Small intestine (tissue), 7 donors: ENCODE measurements at regions not wholly inside any gene's neighbourhood (a gene's known extent, or its start where the extent isn't known, plus 50 kb on each side); places are given as distances from the start of the nearest gene placed in this dataset.
"Not testable (repeated sequence)": the region's sequence is repeated elsewhere in the genome, so short reads cannot be mapped to it uniquely, and the experiment has no call there.

ENCODE experiments used
- DNase-seq, 2 donors: peaks; one replicate each; pipeline versions ENCODE4 v3.0.0 to v3.0.0-alpha.2; 2013
- FAIRE-seq: peaks from 2 replicates; lab custom pipeline; 2012; peaks lifted over from hg19 to GRCh38; lab: Jason Lieb, UNC
- H3K27ac ChIP-seq, 3 donors: one replicate each; pipeline ENCODE4 v1.5.1; 2013; ENCODE audit warnings: low read length in 2 of 3, mild to moderate bottlenecking in 2 of 3, control low read depth in 1 of 3, inconsistent platforms in 1 of 3, low read depth in 1 of 3, moderate library complexity in 1 of 3
- H3K27me3 ChIP-seq, 3 donors: one replicate each; pipeline ENCODE4 v1.6.1; 2013; ENCODE audit warnings: low read length in 3 of 3, inconsistent platforms in 1 of 3; ENCODE audit not compliant: control insufficient read depth in 3 of 3, insufficient read depth in 3 of 3
- H3K36me3 ChIP-seq, 3 donors: one replicate each; pipeline ENCODE4 v1.6.1; 2013; ENCODE audit warnings: low read length in 3 of 3, inconsistent platforms in 1 of 3, low read depth in 1 of 3, mild to moderate bottlenecking in 1 of 3, moderate library complexity in 1 of 3; ENCODE audit not compliant: control insufficient read depth in 3 of 3, insufficient read depth in 2 of 3
- H3K4me1 ChIP-seq, 3 donors: one replicate each; pipeline ENCODE4 v1.6.1; 2013; ENCODE audit warnings: low read length in 2 of 3, inconsistent platforms in 1 of 3, low read depth in 1 of 3, mild to moderate bottlenecking in 1 of 3, moderate library complexity in 1 of 3; ENCODE audit not compliant: control insufficient read depth in 3 of 3, insufficient read depth in 2 of 3
- H3K4me3 ChIP-seq, 3 donors: one replicate each; pipeline ENCODE4 v1.5.1; 2013; ENCODE audit warnings: low read length in 3 of 3, control low read depth in 1 of 3, inconsistent platforms in 1 of 3, low read depth in 1 of 3, mild to moderate bottlenecking in 1 of 3, moderate library complexity in 1 of 3
- H3K9me3 ChIP-seq, 2 donors: one replicate each; pipeline ENCODE4 v1.6.1; 2013; ENCODE audit warnings: low read depth in 1 of 2, low read length in 1 of 2; ENCODE audit not compliant: control insufficient read depth in 2 of 2, insufficient read depth in 1 of 2
- WGBS, 3 donors: extraction: QIAGEN DNeasy Blood & Tissue Kit; methylation state at CpG; one replicate each; pipeline ENCODE4 v1.1.7; 2013; 5-methylcytosine and 5-hydroxymethylcytosine counted together
- donor health status: healthy with polysubstance abuse.
- donor health status: control.
- donor health status: control.
- donor health status: Bipolar disorder and iron deficiency.
- donor health status: healthy.

DNA sequence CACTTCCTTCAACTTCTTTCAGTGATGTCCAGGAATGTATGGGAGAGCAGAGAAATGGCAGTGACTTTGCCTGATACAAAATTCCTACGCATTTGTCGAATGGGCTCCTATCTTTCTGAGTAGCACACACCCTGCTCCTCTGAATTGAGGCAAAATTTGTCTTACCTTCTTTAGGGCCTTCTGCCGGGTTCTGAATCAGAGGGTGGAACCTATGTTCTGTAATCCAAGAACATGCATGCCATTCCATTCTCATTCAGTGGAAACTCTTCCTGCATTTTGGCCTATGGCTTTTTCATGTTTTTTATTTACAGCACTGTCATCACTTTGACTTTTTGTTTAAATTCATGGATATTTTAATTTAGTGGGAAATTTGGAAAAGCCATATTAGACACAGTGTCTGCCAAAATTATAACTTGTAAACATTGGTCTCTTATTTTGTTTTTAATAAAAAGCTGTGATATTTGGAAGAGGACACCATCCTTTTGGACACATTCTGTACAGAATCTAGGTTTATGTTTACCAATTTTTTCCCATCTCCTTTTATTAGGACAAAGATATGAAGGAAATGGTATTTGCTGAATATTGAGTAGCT is 402.2 kb upstream of the FAR2 start:
- DNase-seq (no peak), FAIRE-seq (no peak)
- Histone ChIP-seq H3K4me3 (no peak overlapping the region), H3K27me3 (no peaks in the 10 kb centered on the region), H3K4me1 (no peaks in the 10 kb centered on the region), H3K36me3 (no peaks in the 10 kb centered on the region), H3K9me3 (no peaks in the 10 kb centered on the region), H3K27ac (no peak overlapping the region)
- 83 to 90% (median 89%) methylated on average over 3 of the region's 3 CpGs for WGBS, 3 donors

DNA sequence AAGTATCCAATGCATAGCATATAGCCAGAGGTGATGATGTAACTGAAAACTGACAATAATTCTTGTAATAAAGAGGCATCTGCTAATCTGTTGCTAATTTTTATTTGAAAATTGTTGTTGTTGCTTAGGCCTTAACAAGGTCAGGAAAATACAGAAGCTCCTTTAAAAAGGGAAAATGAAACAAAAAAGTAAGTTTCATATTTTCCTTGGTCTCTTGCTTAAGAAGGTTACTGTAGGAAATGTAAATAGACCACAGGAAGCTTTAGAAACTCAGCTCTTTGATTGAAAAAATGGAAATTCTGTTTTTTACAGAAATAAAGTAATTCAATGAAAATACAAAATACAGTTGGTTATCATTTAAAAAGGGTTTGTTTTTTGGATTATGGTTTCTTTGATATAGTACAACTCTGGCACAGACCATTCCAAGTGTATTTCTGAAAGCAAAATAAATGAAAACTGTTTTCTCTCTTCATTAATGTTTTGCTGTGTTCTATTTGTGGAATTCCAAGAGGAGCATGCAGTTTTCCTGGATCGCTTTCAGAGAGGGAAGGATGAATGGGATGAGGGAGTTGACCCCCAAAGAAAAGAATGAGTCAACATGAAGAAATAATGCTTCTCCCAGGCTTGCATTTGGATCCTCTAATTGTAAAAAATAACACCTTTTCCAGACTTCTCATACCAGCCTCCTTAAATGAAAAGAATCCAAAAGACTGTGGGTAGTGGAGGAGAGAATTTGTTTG is 398.0 kb upstream of the FAR2 start:
- 69 to 89% (median 85%) methylated on average over 1 of the region's 1 CpG for WGBS, 3 donors
- no peak for FAIRE-seq
- no peak overlapping the region for H3K4me3 ChIP-seq

DNA sequence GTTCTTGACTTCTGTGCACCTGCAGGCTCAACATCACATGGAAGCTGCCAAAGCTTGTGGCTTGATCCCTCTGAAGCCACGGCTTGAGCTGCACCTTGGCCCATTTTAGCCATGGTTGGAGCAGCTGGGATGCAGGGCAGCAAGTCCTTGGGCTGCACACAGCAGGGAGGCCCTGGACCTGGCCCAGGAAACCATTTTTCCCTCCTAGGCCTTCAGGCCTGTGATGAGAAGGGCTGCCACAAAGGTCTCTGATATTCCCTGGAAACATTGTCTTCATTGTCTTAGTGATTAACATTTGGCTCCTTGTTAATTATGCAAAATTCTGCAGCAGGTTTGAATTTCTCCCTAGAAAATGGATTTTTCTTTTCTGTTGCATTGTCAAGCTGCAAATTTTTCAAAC is 394.1 kb upstream of the FAR2 start:
- 14 to 52% (median 18%) methylated on average over 1 of the region's 1 CpG for WGBS, 3 donors
- Histone ChIP-seq H3K27me3 (no peaks in the 10 kb centered on the region), H3K4me3 (no peak overlapping the region), H3K27ac (no peak overlapping the region), H3K4me1 (no peaks in the 10 kb centered on the region), H3K36me3 (no peaks in the 10 kb centered on the region), H3K9me3 (peaks cover 0 to 7% of the 10 kb centered on the region in 2 donors)
- FAIRE-seq (no peak), DNase-seq (no peak)

More for the DNA sequence above, 398.0 kb upstream of the FAR2 start:
- no peaks in the 10 kb centered on the region for H3K27me3 ChIP-seq
- no peak for DNase-seq
- H3K36me3 ChIP-seq: no peaks in the 10 kb centered on the region
- no peak overlapping the region for H3K27ac ChIP-seq
- H3K4me1 ChIP-seq: no peaks in the 10 kb centered on the region
- peaks cover 0 to 7% of the 10 kb centered on the region in 2 donors for H3K9me3 ChIP-seq

DNA sequence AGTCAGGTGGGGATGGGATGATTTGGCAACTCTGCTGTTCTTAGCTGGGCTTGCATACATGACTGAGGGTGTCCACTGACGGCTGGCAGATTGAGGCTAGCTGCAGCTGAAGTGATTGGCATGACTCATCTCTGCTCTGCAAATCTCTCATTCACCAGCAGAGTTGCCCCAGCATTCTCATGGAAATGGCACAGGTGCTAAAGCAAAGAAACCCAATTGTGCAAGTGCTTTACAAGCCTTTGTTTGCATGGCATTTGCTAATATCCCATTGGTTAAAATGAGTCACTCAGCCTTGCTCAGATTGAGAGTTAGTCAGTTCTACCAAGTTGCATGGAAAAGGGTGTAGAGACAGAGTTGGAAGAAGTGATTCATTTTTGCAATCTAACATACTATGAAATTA is 389.7 kb upstream of the FAR2 start:
- H3K4me3 ChIP-seq: no peak overlapping the region
- no peak for DNase-seq
- WGBS, 3 donors: 50 to 68% (median 58%) methylated on average over 1 of the region's 1 CpG
- H3K27me3 ChIP-seq: no peaks in the 10 kb centered on the region
- FAIRE-seq: no peak
- no peaks in the 10 kb centered on the region for H3K4me1 ChIP-seq
- no peaks in the 10 kb centered on the region for H3K36me3 ChIP-seq
- peaks cover 0 to 7% of the 10 kb centered on the region in 2 donors for H3K9me3 ChIP-seq
- no peak overlapping the region for H3K27ac ChIP-seq

DNA sequence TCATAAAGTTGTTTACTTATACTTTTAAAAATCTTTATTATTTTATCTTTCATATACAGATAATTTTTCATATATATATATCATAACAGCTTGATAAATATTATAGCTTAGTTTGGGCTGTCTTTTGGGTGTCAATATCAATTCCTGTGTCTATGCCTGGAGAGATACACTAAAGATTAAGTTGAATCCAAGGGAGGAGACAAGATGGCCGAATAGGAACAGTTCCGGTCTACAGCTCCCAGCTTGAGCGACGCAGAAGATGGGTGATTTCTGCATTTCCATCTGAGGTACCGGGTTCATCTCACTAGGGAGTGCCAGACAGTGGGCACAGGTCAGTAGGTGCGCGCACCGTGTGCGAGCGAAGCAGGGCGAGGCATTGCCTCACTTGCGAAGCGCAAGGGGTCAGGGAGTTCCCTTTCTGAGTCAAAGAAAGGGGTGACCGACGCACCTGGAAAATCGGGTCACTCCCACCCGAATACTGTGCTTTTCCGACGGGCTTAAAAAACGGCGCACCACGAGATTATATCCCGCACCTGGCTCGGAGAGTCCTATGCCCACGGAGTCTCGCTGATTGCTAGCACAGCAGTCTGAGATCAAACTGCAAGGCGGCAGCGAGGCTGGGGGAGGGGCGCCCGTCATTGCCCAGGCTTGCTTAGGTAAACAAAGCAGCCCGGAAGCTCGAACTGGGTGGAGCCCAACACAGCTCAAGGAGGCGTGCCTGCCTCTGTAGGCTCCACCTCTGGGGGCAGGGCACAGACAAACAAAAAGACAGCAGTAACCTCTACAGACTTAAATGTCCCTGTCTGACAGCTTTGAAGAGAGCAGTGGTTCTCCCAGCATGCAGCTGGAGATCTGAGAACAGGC is 388.8 kb upstream of the FAR2 start:
- H3K9me3 ChIP-seq, H3K36me3 ChIP-seq, H3K4me3 ChIP-seq, FAIRE-seq, H3K27ac ChIP-seq, H3K4me1 ChIP-seq, H3K27me3 ChIP-seq, DNase-seq: not testable (repeated sequence)
- WGBS, 3 donors: 81 to 88% (median 87%) methylated on average over 30 to 33 of the region's 33 CpGs

DNA sequence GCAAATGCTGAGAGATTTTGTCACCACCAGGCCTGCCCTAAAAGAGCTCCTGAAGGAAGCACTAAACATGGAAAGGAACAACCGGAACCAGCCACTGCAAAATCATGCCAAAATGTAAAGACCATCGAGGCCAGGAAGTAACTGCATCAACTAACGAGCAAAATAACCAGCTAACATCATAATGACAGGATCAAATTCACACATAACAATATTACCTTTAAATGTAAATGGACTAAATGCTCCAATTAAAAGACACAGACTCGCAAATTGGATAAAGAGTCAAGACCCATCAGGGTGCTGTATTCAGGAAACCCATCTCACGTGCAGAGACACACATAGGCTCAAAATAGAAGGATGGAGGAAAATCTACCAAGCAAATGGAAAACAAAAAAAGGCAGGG is 387.2 kb upstream of the FAR2 start:
- not testable (repeated sequence) for DNase-seq, H3K4me1 ChIP-seq, H3K36me3 ChIP-seq, H3K9me3 ChIP-seq, H3K27me3 ChIP-seq, H3K4me3 ChIP-seq, H3K27ac ChIP-seq, FAIRE-seq
- WGBS, 3 donors: 75 to 88% (median 81%) methylated on average over 5 of the region's 5 CpGs

DNA sequence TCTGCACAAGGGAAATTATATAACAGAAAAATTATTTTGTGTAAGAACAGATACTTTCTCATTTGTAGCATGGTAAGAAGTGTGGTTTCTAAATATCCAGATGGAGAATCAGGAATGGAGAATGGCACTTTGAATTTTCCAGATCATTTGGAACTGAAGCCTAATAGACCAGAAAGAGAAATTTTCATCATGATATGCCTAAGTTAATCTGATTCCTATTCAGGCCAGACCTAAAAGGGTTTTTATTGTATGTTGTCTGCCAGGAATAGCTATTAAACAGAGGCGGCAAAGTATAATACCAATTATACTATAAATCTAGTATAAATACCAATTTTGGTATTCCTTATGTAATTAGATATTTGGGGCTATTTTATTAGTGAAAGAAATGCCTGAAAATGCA is 382.7 kb upstream of the FAR2 start:
- Histone ChIP-seq H3K27me3 (no peaks in the 10 kb centered on the region), H3K36me3 (no peaks in the 10 kb centered on the region), H3K9me3 (no peaks in the 10 kb centered on the region), H3K4me3 (no peak overlapping the region), H3K4me1 (peaks cover 0 to 3% (median 0%) of the 10 kb centered on the region in 3 donors), H3K27ac (no peak overlapping the region)
- WGBS, 3 donors: 94 to 98% (median 98%) methylated on average over 1 of the region's 1 CpG
- DNase-seq: no peak
- no peak for FAIRE-seq

DNA sequence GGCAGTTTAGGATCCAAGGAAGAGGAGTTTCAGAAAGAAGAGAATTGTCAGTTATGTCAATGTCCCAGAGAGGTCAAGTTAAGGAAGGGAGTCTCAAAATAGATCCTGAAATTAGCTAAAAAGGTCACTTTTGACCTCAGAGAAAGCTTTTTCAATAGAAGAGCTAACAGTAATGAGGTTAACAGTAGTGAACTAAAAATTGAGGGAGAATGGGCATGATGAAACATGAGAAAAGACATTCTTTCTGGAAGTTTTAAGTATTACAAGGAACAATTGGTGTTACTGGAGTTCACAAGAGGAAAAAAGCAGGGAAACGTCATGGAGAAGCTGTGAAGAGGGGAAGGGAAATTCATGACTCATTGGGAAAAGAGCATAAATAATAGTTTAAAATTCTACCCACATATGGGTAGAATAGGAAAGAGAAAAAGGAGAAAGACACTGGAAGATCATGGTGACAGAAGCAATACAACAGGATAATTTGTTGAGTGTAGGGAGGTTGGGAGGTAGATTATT is 381.2 kb upstream of the FAR2 start:
- H3K27ac ChIP-seq: no peak overlapping the region
- no peaks in the 10 kb centered on the region for H3K9me3 ChIP-seq
- DNase-seq (no peak), FAIRE-seq (no peak)
- H3K27me3 ChIP-seq: no peaks in the 10 kb centered on the region
- H3K36me3 ChIP-seq: no peaks in the 10 kb centered on the region
- WGBS, 3 donors: 58 to 73% (median 60%) methylated on average over 1 of the region's 1 CpG
- peaks cover 0 to 3% (median 0%) of the 10 kb centered on the region in 3 donors for H3K4me1 ChIP-seq
- H3K4me3 ChIP-seq: no peak overlapping the region
